Dermis microvascular lymphatic vessel endothelial cell (primary cell): ENCODE measurements at regions not wholly inside any gene's neighbourhood (a gene's known extent, or its start where the extent isn't known, plus 50 kb on each side); places are given as distances from the start of the nearest gene placed in this dataset.
"Not testable (repeated sequence)": the region's sequence is repeated elsewhere in the genome, so short reads cannot be mapped to it uniquely, and the experiment has no call there.

Source experiments
- DNase-seq, 2 donors: peaks; one replicate each; pipeline versions ENCODE4 v3.0.0 to v3.0.0-alpha.2; 2010; ENCODE audit warnings: low read depth in 2 of 2

GRCh38 chr2:190005513-190005912, 57.0 kb downstream of the MSTN start:
- no peak for DNase-seq

DNA sequence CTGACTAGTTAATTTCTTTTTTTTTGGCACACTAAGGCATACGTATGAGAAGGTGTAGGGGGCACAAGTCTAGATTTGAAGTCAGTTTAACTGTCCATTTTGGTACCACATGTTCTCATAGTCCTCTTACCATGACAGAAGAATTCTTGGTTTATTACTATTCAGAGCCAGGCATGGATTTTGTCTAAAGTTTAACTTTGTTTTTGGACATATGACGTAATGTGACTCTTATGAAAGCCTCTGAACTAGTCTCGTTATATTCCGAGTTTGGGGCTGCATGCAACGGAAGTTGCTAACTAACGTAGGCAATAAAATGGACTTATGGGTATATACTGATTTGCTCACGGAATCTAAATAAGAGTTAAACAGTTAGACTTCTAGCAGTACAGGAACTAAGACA, 62.9 kb downstream of the MSTN start:
- DNase-seq: no peak

GRCh38 chr2:189998665-189999064, 63.9 kb downstream of the MSTN start:
- not testable (repeated sequence) for DNase-seq

- DNase-seq: no peak
These were observed 65.5 kb downstream of the MSTN start for GRCh38 chr2:189997016-189997415.

DNA sequence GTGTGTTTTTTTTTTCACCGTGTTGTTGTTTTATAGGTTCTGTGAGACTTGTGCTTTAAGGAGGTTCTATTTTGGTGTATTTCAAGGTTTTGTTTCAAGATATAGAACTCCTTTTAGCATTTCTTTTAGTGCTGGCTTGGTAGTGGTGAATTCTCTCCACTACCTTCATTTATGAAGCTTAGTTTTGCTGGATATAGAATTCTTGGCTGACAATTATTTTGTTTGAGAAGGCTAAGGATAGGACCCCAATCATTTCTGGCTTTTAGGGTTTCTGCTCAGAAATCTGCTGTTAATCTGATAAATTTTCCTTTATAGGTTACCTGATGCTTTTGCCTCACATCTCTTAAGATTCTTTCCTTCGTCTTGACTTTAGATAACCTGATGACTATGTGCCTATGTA, 66.8 kb downstream of the MSTN start:
- no peak for DNase-seq

DNA sequence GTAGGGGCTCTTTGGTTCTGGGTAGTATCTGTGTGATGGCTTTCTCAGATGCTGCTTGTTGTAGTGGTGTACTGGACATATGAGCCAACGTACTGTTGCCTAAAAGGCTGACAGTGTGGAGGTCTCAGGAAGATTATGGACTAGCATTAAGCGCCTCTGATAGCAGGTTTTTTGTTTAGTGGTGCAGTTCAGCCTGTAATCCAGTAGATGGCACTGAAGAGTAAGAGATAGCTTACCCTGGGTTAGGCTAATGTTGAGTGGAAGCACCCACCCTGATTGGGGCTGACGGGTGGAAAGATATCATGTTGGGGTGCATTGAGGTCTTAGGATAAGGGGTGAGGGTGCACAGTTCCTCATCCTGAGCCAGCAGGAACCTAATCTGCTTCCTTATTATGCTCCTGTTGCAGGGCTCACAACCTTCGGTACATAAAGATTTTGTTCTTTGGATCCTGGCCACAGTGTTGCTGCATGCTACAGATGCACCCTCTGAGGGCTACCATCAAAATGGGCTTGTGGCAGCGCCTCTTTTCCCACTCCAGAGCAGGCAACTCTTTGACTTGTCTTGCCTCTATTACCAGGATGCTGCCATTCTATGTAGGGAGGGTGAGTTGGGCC, 79.6 kb downstream of the MSTN start:
- DNase-seq: peak in 1 of 2 donors; percentile 12

GRCh38 chr2:189982087-189982486, 80.4 kb downstream of the MSTN start:
- no peak for DNase-seq

GRCh38 chr2:189976488-189976887, 86.0 kb downstream of the MSTN start:
- DNase-seq: not testable (repeated sequence)

DNA sequence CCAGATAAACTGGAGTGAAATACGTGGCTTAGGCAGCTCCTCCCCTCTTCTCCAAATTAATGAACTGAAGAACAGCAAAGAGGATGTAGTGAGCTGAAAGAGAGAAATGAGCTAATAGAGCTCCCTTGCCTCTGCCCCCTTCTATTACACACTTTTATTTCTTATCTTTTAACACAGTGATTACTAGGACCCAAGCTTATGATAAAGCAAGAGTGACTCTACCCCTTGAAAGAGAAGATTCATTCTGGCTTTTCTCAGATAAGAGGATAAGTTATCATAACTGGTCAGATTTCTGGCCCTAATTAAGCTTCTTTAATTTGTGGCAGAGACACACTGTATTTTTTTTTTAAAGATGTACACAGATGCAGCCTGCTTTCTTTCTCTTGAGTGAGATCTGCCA, 102.2 kb downstream of the MSTN start:
- no peak for DNase-seq

DNA sequence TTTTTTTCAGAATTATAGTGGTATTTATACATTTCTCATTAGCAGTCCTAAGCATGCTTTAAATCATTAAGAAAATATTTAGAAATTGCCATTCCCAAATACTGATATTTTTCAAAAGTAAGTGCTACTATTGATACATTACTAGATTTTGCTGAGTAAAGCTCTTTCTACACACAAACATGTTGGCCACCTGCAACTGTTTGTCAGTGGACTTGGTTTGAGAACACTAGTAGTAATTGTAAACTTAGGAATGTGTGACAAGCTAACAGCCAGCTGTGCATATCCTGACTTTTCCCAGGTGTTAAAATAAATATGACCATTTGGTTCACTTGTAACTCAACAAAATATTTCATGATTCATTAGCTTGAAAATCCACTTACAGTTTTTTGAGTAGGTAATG, 103.1 kb downstream of the MSTN start:
- DNase-seq: peak in 1 of 2 donors; percentile 36

GRCh38 chr2:189954989-189955388, 107.5 kb downstream of the MSTN start:
- no peak for DNase-seq

GRCh38 chr2:189952536-189953109, 109.9 kb downstream of the MSTN start:
- peak in 1 of 2 donors; percentile 19 for DNase-seq

DNA sequence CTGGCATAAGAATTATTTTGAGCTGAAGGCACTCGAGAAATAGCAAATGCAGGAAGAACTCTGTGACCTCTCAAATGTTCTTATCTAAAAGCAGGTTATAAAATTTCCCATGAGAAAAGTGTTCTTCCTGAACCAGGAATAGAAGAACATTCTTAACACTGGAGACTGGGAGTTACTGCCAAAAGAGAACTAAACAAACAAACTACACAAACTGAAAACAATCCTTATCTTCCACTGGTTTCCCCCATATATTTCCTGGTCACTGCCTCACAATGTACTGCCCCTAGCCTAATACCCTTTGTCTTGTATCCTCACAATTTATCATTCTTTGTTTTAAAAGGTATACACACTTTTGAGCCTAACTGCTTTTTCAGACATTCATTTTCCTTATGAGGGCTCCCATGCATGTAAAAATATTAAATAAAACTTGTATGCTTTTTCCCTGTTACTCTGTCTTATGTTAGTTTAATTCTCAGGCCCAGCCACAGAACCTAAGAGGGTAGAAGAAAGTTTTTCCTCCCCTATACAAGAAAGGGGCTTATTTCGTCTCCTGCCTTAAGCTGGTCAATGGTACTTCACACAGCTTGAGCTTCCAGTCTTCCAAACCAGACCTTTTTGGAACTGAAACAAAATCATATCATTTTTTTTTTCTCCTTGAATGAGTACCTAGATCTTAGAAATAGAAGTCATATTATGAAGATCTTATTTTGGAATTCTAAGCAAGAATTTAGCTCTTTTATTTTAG, 110.6 kb downstream of the MSTN start:
- DNase-seq: peak; percentile 63 to 95

- DNase-seq: no peak
These were observed 119.5 kb downstream of the MSTN start for GRCh38 chr2:189943009-189943408.

DNA sequence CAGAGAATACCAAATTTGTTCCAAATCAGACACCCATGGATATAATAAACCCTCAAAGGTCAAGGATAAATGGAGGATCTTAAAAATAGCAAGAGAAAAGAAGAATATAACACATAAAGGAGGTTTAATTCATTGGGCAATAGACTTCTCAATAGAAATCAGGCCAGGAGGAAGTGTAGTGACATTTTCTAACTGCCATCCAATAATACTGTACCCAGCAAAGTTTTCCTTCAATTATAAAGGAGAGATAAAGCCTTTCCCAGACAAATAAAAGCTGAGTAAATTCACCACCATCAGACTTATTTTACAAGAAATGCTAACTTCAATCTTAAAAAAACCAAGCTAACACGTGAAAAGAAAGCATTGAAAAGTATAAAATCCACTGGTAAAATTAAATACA, 121.6 kb downstream of the MSTN start:
- no peak for DNase-seq

- no peak for DNase-seq
These were observed 124.8 kb downstream of the MSTN start for GRCh38 chr2:189937691-189938090.

DNA sequence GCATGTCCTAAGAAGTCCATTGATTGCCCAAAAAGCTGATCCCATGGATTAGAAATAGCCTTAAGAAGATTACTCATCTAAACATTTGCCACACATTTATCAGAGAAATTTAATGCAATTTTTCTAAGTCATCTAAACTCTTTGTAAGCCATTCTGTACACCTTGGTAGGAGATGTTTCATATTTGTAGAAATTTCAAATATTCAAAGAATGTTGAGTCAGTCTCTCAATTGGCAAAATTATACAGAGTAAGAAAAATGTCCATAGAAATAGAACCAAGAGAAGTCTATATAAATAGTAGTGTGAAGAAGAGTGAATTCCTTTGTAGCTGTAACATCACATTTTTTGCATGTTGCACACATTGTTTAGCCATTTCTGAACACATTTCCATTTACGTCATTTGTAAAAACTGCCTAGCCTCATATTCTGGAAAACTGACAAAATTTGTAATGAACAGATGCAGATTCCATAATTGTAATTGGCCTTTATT, 128.6 kb downstream of the MSTN start:
- peak; percentile 63 to 64 for DNase-seq

GRCh38 chr2:189933041-189933440, 129.5 kb downstream of the MSTN start:
- no peak for DNase-seq

DNA sequence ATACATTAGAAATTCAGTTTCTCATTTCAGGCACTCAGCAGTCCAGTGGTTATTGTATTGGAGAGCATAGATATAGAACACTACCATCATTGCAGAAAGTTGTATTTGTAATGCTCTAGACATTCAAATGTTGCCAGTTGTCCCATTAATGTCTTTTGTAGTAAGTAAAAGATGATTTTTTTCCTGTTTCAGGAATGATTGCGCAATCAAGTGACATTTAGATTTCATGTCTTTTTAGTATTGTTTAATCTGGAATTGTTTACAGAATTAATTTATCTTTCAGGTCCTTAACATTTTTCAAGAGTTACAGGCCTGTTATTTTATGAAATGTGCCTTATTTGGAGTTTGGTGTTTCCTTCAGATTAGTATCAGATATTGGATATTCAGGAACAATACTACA, 134.7 kb downstream of the MSTN start:
- no peak for DNase-seq
